AG10803 (cell line): ENCODE measurements at regions not wholly inside any gene's neighbourhood (a gene's known extent, or its start where the extent isn't known, plus 50 kb on each side); places are given as distances from the start of the nearest gene placed in this dataset.

Experiments used
- DNase-seq: peaks from one replicate; pipeline ENCODE4 v3.0.0; 2010; ENCODE audit warnings: low read depth
- H3K4me3 ChIP-seq: 2 replicates; pipeline ENCODE4 v1.5.1; 2011; ENCODE audit warnings: mild to moderate bottlenecking, low read length, control low read depth
- TF ChIP-seq, protein P1 (sequence below): conservative IDR thresholded peaks from 2 replicates; pipeline ENCODE4 v1.5.1; 2011; ENCODE audit warnings: mild to moderate bottlenecking, low read length, control low read depth, inconsistent platforms

DNA sequence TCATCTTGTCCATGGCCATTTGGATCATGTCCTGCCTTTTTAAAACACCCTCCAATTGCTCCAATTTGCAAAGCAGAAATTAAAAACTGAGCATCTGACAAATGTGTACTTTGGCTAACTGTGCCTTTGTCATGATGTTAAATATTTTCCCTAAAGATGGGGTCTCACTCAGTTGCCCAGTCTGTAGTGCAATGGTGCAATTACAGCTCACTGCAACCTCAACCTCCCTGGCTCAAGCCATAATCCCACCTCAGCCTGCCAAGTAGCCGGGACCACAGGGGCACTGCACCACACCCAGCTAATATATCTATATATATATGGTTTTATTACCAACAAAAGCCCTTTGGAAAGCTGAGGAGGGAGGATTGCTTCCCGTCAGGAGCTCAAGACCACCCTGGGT lies 782.7 kb downstream of the UQCRFS1 start:
- DNase-seq = no peak
- TF ChIP-seq, protein P1, sequence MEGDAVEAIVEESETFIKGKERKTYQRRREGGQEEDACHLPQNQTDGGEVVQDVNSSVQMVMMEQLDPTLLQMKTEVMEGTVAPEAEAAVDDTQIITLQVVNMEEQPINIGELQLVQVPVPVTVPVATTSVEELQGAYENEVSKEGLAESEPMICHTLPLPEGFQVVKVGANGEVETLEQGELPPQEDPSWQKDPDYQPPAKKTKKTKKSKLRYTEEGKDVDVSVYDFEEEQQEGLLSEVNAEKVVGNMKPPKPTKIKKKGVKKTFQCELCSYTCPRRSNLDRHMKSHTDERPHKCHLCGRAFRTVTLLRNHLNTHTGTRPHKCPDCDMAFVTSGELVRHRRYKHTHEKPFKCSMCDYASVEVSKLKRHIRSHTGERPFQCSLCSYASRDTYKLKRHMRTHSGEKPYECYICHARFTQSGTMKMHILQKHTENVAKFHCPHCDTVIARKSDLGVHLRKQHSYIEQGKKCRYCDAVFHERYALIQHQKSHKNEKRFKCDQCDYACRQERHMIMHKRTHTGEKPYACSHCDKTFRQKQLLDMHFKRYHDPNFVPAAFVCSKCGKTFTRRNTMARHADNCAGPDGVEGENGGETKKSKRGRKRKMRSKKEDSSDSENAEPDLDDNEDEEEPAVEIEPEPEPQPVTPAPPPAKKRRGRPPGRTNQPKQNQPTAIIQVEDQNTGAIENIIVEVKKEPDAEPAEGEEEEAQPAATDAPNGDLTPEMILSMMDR = no peak
- no peak overlapping the region for H3K4me3 ChIP-seq

DNA sequence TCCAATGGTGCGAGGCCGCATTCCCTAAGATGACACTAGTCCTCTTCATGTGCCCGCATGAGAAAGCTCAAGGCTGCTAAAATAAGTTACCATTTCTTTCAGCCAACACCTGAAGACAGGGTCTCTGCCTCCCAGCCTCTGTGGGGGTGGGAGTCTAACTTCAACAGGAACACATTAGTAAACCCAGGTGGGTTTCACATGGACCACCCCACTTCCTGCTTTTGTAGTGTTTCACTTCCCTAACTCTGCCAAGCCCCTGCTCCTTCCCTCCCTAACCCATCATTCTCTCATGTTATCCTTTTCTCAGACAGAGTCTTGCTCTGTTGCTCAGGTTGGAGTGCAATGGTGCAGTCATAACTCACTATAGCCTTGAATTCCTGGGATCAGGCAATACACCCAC lies 783.6 kb downstream of the UQCRFS1 start:
- TF ChIP-seq, protein P1 = no peak
- H3K4me3 ChIP-seq = no peak overlapping the region
- DNase-seq = no peak

DNA sequence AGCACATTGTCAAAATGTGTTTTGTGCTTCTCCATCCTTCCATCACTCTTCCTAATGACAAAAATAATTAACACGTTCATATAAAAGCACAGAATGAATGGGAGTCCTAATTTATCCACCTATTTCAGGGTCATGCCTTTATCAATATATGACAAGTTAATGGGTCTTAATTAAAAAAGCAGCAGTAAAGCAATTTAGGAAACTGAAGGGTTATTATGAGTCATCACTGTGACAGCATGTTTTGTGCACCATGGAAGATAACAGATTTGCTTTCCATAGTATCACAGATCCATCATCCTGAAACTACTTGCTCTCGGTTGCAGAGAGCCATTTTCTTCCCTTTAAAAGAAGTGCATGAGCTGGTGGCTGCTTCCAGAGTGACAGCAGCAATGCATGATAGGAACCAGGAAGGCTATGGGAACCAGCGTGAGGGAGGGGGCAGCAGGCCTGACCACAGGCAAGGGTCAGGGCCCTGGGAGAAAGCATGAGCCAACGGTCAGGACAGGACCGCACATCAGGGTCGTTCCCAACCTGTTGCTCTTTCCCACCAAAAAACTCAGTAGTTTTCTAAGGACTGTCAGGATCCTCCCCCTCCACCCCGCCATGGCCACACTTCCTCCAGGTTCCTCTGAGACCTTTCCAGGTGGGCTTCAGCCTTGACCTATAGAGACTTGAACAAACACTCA lies 784.1 kb downstream of the UQCRFS1 start:
- H3K4me3 ChIP-seq = no peak overlapping the region
- DNase-seq = no peak
- TF ChIP-seq, protein P1 = no peak

DNA sequence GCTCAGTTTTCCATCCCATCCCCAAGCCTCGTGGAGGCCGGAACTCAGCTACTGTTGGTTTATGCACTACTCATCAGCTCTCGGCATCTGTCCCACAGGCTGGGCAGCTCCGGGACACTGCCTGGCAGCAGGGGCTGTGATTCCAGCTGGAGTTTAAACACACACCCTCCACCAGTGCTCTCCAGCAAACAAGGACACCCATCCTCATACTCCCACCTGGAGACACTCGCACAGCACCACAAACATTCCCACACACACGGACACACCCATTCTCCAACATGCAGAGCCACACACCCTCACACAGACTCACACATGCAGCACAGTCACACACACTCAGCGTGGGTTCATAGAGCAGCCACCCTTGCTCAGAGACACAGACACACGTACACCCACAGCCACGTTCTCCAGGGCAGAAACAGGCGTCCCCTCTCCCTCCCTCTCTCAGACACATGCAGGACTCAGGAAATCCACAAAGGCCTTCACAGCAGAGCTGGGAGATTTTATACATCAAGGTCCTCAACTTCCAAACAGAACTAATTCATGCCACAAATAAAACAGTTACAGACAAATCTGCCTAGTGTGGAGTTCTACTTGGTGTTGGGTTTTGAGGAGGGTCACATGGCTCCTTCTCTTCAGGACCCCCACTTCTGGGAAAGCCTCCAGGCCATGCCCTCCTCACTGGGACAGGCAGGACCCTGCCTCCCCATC lies 785.4 kb downstream of the UQCRFS1 start:
- peak; percentile 13 for DNase-seq
- no peak overlapping the region for H3K4me3 ChIP-seq
- TF ChIP-seq, protein P1 = no peak

DNA sequence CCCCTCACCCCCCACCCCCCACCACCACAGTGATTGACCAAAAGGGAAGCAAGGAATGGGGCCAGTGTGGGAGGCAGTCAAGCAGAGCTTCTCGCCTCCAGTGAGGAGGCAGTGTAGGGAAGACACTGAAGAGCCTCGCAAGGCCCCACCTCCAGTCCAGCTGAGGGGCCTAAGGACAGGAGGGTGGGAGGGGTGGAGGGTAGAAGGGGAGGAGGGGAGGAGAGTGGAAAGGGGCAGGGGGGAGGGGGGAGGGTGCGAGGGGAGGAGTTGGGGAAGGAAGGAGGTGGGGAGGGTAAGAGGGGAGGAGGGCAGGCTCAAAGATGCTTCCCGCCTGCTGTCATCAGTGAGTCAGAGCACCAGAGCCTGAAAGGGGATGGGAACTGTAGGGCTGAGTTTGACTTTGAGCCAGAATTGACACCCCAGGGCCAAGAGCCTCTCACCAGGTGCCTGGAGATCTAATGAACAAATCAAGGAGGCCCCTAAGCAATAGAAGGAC lies 786.2 kb downstream of the UQCRFS1 start:
- DNase-seq = peak; percentile 16
- TF ChIP-seq, protein P1 = no peak
- no peak overlapping the region for H3K4me3 ChIP-seq

DNA sequence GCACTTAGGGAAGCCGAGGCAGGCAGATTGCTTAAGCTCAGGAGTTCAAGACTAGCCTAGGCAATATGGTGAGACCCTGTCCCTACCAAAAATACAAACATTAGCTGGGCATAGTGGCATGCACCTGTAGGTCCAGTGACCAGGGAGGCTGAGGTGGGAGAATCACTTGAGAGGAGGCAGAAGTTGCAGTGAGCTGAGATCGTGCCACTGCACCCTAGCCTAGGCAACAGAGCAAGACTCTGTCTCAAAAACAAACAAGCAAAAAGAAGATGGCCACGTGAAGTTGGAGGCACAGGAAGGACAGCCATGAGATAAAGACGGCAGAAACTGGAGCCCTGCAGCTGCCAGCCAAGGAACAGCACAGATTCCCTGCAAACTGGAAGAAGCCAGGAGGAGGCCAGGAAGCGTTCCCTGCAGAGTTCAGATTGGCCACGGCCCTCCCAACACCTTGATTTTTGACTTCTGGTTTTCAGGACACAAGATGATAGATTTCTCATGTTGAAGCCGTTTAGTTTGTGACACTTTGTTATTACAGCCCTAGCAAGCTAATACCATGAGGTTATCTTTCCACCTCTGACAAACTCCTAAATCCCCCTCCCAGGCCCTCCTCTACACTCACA lies 786.7 kb downstream of the UQCRFS1 start:
- TF ChIP-seq, protein P1 = no peak
- DNase-seq = no peak
- H3K4me3 ChIP-seq = no peak overlapping the region
